Renal pelvis (tissue), 1 donor: ENCODE measurements at regions not wholly inside any gene's neighbourhood (a gene's known extent, or its start where the extent isn't known, plus 50 kb on each side); places are given as distances from the start of the nearest gene placed in this dataset.
"Not testable (repeated sequence)": the region's sequence is repeated elsewhere in the genome, so short reads cannot be mapped to it uniquely, and the experiment has no call there.

Source experiments
- DNase-seq: peaks from one replicate; pipeline ENCODE4 v3.0.0-alpha.2; 2013

DNA sequence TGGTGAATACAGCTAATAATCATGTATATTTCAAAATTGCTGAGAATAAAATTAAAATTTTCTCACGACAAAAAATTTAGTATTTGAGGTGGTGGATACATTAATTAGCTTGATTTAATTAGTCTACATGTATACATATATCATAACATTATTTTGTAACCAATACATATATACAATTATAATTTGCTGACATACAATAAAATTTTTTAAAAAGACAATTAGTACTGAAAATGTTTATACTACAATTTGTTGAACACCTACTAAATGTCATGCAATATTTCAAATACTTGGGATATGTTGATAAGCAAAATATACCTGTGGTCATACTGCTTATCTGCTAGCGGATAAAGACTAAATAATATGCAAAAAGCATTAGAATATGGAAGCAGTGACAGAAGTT, 586.5 kb downstream of the SLITRK6 start:
- DNase-seq, result no peak

DNA sequence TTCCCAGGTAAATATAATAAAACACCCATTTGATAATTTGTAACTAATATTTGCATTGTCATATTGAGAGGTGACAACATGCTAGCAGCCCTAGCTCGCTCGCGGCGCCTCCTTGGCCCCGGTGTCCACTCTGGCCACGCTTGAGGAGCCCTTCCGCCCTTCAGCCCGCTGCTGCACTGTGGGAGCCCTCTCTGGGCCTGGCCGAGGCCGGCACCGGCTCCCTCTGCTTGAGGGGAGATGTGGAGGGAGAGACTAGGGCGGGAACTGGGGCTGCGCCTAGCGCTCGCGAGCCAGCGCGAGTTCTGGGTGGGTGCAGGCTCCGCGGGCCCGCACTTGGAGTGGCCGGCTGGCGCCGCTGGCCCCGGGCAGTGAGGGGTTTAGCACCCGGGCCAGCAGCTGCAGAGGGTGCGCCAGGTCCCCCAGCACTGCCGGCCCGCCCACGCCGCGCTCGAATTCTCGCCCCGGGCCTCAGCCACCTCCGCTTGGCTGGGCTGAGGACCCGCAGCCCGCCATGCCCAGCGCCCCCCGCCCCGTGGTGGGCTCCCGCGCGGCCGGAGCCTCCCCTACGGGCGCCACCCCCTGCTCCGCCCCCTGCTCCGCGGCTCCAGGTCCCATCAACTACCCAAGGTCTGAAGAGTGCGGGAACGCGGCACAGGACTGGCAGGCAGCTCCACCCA, 594.4 kb downstream of the SLITRK6 start:
- no peak for DNase-seq

- no peak for DNase-seq
Measured at GRCh38 chr13:85197431-85197830, 601.8 kb downstream of the SLITRK6 start.

DNA sequence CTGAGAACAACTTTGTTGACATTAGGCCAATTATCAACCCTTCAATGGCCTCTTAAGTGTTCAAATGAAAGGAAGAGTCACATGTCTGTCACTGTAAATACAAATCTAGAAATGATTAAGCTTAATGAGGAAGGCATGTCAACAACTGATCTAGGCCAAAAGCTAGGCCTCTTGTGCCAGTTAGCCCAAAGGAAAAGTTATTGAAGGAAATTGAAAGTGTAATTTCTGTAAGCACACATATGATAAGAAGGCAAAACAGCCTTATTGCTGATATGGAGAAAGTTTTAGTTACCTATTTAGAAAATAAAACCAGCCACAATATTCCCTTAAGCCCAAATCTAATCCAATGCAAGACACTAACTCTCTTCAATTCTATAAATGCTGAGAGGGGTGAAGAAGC, 604.7 kb downstream of the SLITRK6 start:
- no peak for DNase-seq

- DNase-seq, result no peak
Measured at GRCh38 chr13:85191996-85192718, 607.1 kb downstream of the SLITRK6 start.

- no peak for DNase-seq
Measured at GRCh38 chr13:85186356-85187045, 612.7 kb downstream of the SLITRK6 start.

DNA sequence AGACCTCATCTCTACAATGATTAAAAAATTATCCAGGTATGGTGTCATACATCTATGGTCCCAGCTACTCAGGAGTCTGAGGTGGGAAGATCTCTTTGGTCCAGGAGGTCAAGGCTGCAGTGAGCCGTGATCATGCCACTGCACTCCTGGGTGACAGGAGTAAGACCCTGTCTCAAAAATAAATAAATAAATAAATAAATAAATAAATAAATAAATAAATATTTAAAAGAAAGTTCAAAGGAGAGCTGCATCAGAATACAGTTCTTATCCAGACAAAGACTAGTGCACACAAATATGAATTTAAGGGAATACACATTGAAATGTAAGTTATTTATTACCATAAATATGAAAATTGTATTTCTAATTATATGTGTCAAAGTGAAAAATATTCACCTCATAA, 624.9 kb downstream of the SLITRK6 start:
- DNase-seq, result no peak

- no peak for DNase-seq
Measured at GRCh38 chr13:85170372-85170771, 628.8 kb downstream of the SLITRK6 start.

DNA sequence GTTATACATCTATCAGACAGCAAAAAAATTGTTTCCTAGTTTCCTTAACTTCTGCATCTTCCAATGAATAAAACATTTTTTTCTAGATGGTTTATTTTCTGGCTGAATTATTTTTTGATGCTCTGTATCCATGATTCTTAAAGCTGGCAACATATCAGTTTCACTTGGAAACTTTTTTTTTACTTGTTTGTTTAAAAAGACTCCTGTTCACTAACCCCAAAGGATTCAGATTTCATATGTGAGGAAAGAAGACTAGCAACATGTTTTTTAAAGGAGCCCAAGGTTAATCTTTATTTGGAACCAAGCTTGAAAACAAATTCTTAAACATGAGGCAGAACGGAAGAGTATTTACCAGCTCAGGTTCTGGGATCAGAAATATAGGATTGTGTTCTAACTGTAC, 632.3 kb downstream of the SLITRK6 start:
- DNase-seq, result no peak

DNA sequence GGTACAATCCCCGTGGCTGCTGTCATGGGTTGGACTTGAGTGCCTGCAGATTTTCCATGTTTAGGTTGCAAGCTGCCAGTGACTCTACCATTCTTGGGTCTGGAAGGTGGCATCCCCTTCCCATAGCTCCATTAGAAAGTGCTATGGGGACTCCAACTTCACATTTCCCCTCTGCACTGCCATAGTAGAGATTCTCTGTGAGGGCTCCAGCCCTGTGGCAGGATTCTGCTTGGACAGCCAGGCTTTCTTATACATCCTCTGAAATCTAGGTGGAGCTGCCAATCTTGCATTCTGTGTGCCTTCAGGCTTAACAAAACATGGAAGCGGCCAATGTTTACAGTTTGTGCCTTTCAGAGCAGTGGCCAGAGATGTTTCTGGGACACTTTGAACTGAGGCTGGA, 636.2 kb downstream of the SLITRK6 start:
- no peak for DNase-seq

DNA sequence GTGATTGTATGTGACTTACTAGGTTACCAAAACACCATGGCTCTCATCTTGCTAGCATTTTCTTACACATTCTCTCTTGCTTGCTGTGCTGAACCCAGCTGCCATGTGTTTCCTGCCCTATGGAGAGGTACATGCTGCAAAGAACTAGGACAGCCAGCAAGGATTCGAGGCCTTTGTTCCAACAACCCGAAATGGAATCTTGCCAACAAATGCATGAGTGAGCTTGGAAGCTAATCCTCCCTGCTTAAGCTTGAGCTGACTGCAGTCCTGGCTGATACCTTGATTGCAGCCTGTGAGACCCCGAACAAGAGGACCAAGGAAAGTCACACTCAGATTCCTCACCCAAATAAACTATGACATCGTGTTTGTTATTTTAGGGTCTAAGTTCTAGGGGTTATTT, 651.2 kb downstream of the SLITRK6 start:
- DNase-seq, result peak; percentile 42

DNA sequence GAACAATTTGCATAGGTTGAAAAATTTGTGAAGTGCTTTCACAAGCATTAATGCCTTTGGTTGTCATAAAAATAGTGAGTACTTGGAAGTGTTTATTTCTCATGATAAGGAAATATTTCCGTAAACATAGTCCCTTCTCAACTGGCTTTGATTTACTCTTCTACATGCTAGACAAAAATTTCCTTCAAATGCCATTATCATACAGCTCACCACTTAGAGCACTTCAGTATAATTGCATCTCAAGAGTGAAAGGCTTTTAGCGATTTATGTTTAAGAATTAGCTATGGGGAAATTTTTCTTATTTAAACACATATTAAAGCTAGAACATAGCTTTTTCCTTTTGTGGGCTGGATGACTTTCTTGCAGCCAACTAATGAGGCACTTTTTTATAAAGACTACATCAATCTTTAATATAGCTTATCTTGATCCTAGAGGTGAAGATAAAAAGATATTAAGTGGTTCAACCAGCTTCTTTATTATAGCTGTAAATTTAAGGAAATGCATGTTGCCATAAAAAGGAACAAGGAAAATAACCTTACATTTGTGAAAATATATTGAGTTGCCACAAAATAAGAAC, 656.8 kb downstream of the SLITRK6 start:
- DNase-seq, result no peak

DNA sequence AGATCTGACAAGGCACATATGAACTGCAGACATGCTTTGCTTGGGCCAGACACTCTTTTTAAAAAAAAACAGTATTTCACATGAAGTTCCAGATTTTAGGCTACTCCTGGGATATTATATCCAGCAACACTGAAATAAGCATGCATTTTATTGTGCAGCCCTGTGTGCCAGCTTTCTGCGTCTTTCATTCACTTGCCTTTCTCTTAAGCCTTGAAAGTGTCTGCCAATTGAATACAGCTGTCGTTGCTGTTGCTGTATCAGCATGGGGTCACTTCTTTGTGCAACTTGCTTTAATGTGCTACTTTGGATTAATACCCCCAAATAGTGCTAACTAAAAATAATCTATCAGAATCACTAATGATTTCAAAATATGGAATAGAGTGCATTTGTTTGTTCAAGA, 657.8 kb downstream of the SLITRK6 start:
- no peak for DNase-seq

DNA sequence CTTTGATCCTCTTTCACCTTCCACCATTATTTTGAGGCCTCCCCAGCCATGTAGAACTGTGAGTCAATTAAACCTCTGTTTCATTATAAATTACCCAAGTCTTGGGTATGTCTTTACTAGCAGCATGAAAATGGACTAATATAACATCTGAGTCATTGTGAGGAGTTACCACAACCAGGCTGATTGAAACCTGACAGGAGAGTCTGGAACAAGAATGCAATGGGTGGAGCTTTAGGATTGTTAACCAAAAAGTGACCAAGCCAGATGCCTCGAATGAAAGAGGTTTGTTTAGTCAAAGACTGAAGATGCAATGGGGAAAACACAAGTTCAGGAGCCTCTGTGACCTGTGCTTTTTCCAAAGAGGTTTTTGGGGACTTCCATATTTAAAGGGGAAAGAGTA, 659.0 kb downstream of the SLITRK6 start:
- DNase-seq, result no peak

- DNase-seq, result no peak
Measured at GRCh38 chr13:85137516-85137915, 661.7 kb downstream of the SLITRK6 start.

GRCh38 chr13:85132986-85133385, 666.2 kb downstream of the SLITRK6 start:
- no peak for DNase-seq

- not testable (repeated sequence) for DNase-seq
Measured at GRCh38 chr13:85123501-85123900, 675.7 kb downstream of the SLITRK6 start.

DNA sequence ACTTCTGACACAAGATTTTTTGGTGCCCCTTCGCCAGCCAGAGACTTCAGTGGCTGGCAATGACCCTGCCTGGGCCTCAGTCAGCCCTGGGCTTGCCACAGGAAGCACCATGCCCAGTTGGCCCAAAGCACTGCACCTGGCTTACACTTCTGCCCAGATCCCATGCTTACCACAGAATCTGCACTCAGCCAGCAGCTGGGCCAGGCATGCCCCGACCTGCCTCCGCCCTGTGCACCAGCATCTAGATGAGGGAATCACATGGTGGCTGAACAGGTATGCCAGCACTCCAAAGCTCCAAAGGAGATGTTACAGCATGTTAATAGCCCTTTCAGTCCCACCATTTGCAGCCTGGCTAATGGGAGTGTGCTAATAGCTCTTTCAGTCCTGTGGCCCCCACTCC, 690.9 kb downstream of the SLITRK6 start:
- no peak for DNase-seq

DNA sequence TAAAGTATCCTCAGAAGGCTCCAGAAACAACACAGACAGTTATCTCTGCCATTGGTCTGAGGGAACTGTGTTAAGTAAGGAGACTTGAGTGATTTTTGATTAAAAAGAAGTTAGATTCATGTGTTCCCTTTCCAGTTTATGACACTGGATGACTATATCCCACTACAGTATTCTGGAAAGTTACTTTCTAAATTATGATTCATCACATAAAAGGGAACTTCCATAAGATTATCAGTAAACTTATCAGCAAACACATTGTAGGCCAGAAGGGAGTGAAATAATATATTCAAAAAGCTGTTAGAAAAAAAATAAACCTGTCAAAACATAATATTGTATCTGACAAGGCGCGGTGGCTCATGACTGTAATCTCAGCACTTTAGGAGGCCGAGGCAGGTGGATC, 700.0 kb downstream of the SLITRK6 start:
- DNase-seq, result no peak

GRCh38 chr13:85095418-85096272, 703.6 kb downstream of the SLITRK6 start:
- DNase-seq, result no peak

- no peak for DNase-seq
Measured at GRCh38 chr13:85093808-85094207, 705.4 kb downstream of the SLITRK6 start.
